ENCODE measurements at regions not wholly inside any gene's neighbourhood (a gene's known extent, or its start where the extent isn't known, plus 50 kb on each side); places are given as distances from the start of the nearest gene placed in this dataset.

DNA sequence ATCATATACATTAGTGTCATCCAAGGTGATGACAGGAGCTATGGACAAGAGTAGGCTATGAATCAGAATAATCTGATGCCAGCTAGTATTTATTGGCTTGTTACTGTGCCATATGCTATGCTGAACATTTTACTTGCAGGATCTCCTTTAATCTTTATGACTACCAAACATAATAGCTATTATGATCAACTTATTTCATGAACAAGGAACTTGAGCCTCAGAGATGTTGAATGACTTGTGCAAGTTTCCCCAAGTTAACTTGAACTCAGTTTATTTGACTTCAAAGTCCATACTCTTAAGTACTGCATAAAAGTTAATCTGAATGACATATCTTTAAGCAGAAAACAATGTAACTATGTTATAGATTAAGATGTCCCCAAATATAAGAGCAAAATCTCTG lies 178.8 kb upstream of the ARHGAP20 start:
- no peak overlapping the region for H3K9ac ChIP-seq (ENCODE audit: insufficient read depth in 1 of 2, low read length in 2 of 2)
- no peak for ATAC-seq (ENCODE audit: insufficient read depth, low FRiP score)
- H3K4me3 ChIP-seq, result no peak overlapping the region

DNA sequence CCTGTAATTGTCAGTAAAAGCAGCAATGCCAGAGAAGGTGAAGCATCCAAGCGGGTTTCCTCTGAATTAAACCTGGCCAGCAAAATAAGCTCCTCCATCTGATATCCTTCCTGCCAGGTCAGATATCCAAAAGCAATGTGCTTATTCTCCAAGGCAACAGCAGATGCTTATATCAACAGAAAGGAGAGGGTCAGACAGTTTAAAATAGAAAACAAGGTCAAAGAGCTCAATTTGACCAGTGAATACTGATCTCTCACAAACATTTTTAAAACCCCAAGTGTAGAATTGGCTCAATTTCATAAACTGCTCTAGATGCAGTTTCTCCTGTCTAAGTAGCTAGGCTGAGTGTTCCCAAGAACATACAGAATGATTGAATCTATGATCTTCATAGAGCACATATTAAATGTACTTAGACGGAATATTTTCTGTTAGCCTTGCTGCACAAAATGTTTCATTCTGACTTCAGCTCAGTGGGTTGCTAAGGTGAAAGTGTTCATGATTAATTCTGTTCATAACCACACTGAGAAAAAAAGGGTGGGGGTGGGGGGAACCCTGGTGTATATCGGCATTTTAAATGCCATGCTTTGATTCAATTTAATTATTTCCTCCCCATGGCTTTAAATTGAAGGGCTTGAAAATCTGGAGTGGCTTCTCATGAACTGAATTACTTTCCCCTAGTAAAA lies 174.2 kb upstream of the ARHGAP20 start:
- Histone ChIP-seq H3K27ac (ENCODE audit: low read depth in 1 of 2, low read length in 1 of 2) (no peak overlapping the region), H3K9ac (ENCODE audit: insufficient read depth in 1 of 2, low read length in 2 of 2) (no peak overlapping the region), H3K4me3 (no peak overlapping the region), H3K9me3 (ENCODE audit: control insufficient read depth in 4 of 4, insufficient read depth in 3 of 4, low read length in 3 of 4) (no peaks in the 10 kb centered on the region), H3K27me3 (ENCODE audit: control insufficient read depth in 3 of 3, insufficient read depth in 3 of 3, low read length in 2 of 3) (no peaks in the 10 kb centered on the region), H3K36me3 (ENCODE audit: control insufficient read depth in 4 of 4, insufficient read depth in 4 of 4, low read length in 4 of 4) (no peaks in the 10 kb centered on the region), H3K4me1 (ENCODE audit: control insufficient read depth in 5 of 5, insufficient read depth in 5 of 5, low read length in 5 of 5) (peaks cover 0 to 9% (median 4%) of the 10 kb centered on the region in 5 donors)
- 74 to 80% methylated on average over 3 of the region's 3 CpGs for WGBS, 2 donors
- no peak for TF ChIP-seq CTCF (IDR thresholded peaks at IDR 0.05; ENCODE audit: control extremely low read depth, extremely low read depth)
- ATAC-seq (ENCODE audit: insufficient read depth, low FRiP score) (no peak), DNase-seq (peak in 2 of 3 donors; percentile 36 to 54)

More for the DNA sequence above, 178.8 kb upstream of the ARHGAP20 start:
- Histone ChIP-seq H3K27me3 (ENCODE audit: control insufficient read depth in 3 of 3, insufficient read depth in 3 of 3, low read length in 2 of 3) (no peaks in the 10 kb centered on the region), H3K36me3 (ENCODE audit: control insufficient read depth in 4 of 4, insufficient read depth in 4 of 4, low read length in 4 of 4) (no peaks in the 10 kb centered on the region), H3K4me1 (ENCODE audit: control insufficient read depth in 5 of 5, insufficient read depth in 5 of 5, low read length in 5 of 5) (peaks cover 0 to 3% (median 0%) of the 10 kb centered on the region in 5 donors), H3K27ac (ENCODE audit: low read depth in 1 of 2, low read length in 1 of 2) (no peak overlapping the region), H3K9me3 (ENCODE audit: control insufficient read depth in 4 of 4, insufficient read depth in 3 of 4, low read length in 3 of 4) (no peaks in the 10 kb centered on the region)
- no peak for DNase-seq
- no peak for TF ChIP-seq CTCF (IDR thresholded peaks at IDR 0.05; ENCODE audit: control extremely low read depth, extremely low read depth)

- Histone ChIP-seq H3K27ac (ENCODE audit: low read depth in 1 of 2, low read length in 1 of 2) (no peak overlapping the region), H3K9me3 (ENCODE audit: control insufficient read depth in 4 of 4, insufficient read depth in 3 of 4, low read length in 3 of 4) (no peaks in the 10 kb centered on the region), H3K4me3 (no peak overlapping the region), H3K4me1 (ENCODE audit: control insufficient read depth in 5 of 5, insufficient read depth in 5 of 5, low read length in 5 of 5) (peaks cover 0 to 9% (median 4%) of the 10 kb centered on the region in 5 donors), H3K36me3 (ENCODE audit: control insufficient read depth in 4 of 4, insufficient read depth in 4 of 4, low read length in 4 of 4) (no peaks in the 10 kb centered on the region), H3K27me3 (ENCODE audit: control insufficient read depth in 3 of 3, insufficient read depth in 3 of 3, low read length in 2 of 3) (no peaks in the 10 kb centered on the region), H3K9ac (ENCODE audit: insufficient read depth in 1 of 2, low read length in 2 of 2) (no peak overlapping the region)
- no peak for ATAC-seq (ENCODE audit: insufficient read depth, low FRiP score)
- DNase-seq, result peak; percentile 54 to 89 (median 64)
- no peak for TF ChIP-seq CTCF (IDR thresholded peaks at IDR 0.05; ENCODE audit: control extremely low read depth, extremely low read depth)
- WGBS, 2 donors, result 58 to 74% methylated on average over 3 of the region's 3 CpGs
These were observed 171.0 kb upstream of the ARHGAP20 start for GRCh38 chr11:110883256-110883655.

DNA sequence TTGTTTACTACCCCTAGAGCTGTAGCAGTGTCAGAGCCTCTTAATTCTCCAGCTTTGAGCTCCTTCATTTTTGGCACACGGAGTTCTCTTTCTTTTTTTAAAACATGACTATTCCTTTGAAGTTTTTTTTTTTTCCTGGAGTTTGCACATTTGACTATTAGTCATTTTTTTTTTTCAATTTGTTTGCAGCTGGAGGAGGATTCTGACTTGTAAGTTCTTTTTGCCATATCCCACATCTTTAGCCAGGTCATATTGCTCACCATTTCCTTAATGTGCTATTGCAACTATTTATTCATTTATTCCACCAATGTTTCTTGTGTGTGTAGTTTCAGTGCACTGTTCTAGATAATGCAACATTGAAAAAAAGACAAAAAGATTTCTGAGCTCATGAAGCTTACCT lies 166.3 kb upstream of the ARHGAP20 start:
- Histone ChIP-seq H3K27ac (ENCODE audit: low read depth in 1 of 2, low read length in 1 of 2) (no peak overlapping the region), H3K9me3 (ENCODE audit: control insufficient read depth in 4 of 4, insufficient read depth in 3 of 4, low read length in 3 of 4) (peaks cover 0 to 2% (median 0%) of the 10 kb centered on the region in 4 donors), H3K27me3 (ENCODE audit: control insufficient read depth in 3 of 3, insufficient read depth in 3 of 3, low read length in 2 of 3) (no peaks in the 10 kb centered on the region), H3K4me3 (no peak overlapping the region), H3K4me1 (ENCODE audit: control insufficient read depth in 5 of 5, insufficient read depth in 5 of 5, low read length in 5 of 5) (peaks cover 0 to 13% (median 6%) of the 10 kb centered on the region in 5 donors), H3K9ac (ENCODE audit: insufficient read depth in 1 of 2, low read length in 2 of 2) (no peak overlapping the region), H3K36me3 (ENCODE audit: control insufficient read depth in 4 of 4, insufficient read depth in 4 of 4, low read length in 4 of 4) (no peaks in the 10 kb centered on the region)
- 64 to 69% methylated on average over 1 of the region's 1 CpG for WGBS, 2 donors
- ATAC-seq (ENCODE audit: insufficient read depth, low FRiP score), result no peak
- DNase-seq, result no peak
- TF ChIP-seq CTCF (IDR thresholded peaks at IDR 0.05; ENCODE audit: control extremely low read depth, extremely low read depth), result no peak
